H1 (cell line): ENCODE measurements at regions not wholly inside any gene's neighbourhood (a gene's known extent, or its start where the extent isn't known, plus 50 kb on each side); places are given as distances from the start of the nearest gene placed in this dataset.

Experiments used
- CTCF ChIA-PET: fragments of 300-600 bp; sonication (Branson Sonifier 250); formaldehyde crosslinking; loops from one replicate; lab custom pipeline; 2021; ENCODE audit not compliant: partially characterized antibody; lab: Charles Lee
- POLR2A ChIA-PET: fragments of 300-600 bp; sonication (Branson Sonifier 250); formaldehyde crosslinking; loops from one replicate; lab custom pipeline; 2021; ENCODE audit warnings: inconsistent platforms; ENCODE audit not compliant: partially characterized antibody; lab: Charles Lee
- DNase-seq, 2 experiments: peaks; one replicate each; pipeline versions ENCODE4 v3.0.0 to v3.0.0-alpha.2; 2010 to 2022; ENCODE audit warnings: low spot score in 2 of 2, low read depth in 1 of 2, mixed read lengths in 1 of 2
- FAIRE-seq: peaks from 2 replicates; lab custom pipeline; 2011; peaks lifted over from hg19 to GRCh38; lab: Jason Lieb, UNC
- H2AFZ ChIP-seq: 2 replicates; pipeline ENCODE4 v1.8.1; 2012; ENCODE audit warnings: low read length, inconsistent platforms
- H2AK5ac ChIP-seq: 2 replicates; pipeline ENCODE4 v1.6.1; 2013; ENCODE audit warnings: low read depth, low read length
- H2BK120ac ChIP-seq: replicated peaks from 2 replicates; pipeline ENCODE3; 2013; ENCODE audit warnings: low read depth, low read length, inconsistent platforms
- H2BK12ac ChIP-seq: 2 replicates; pipeline ENCODE4 v1.6.1; 2013; ENCODE audit warnings: low read depth, low read length
- H2BK15ac ChIP-seq: 2 replicates; pipeline ENCODE4 v1.6.1; 2013; ENCODE audit warnings: low read length
- H2BK20ac ChIP-seq: 2 replicates; pipeline ENCODE4 v1.6.1; 2013; ENCODE audit warnings: low read length
- H2BK5ac ChIP-seq: 2 replicates; pipeline ENCODE4 v1.6.1; 2013; ENCODE audit warnings: low read depth, low read length
- H3K14ac ChIP-seq: 2 replicates; pipeline ENCODE4 v1.6.1; 2013; ENCODE audit warnings: inconsistent platforms; ENCODE audit not compliant: insufficient read length
- H3K18ac ChIP-seq: 2 replicates; pipeline ENCODE4 v1.6.1; 2013; ENCODE audit warnings: low read length; ENCODE audit errors: extremely low read depth
- H3K23ac ChIP-seq: 2 replicates; pipeline ENCODE4 v1.6.1; 2013; ENCODE audit warnings: inconsistent platforms; ENCODE audit not compliant: insufficient read length
- H3K23me2 ChIP-seq: 2 replicates; pipeline ENCODE4 v1.6.1; 2013; ENCODE audit warnings: low read depth, low read length
- H3K27ac ChIP-seq: 2 replicates; pipeline ENCODE4 v1.6.1; 2011; ENCODE audit warnings: low read depth, low read length, inconsistent platforms
- H3K27me3 ChIP-seq, 4 experiments: replicated peaks in 1 of 4; 1 replicate in 1 of 4; 2 replicates in 3 of 4; pipeline versions ENCODE4 v1.6.1 to v1.8.1; 2011 to 2013; ENCODE audit warnings: low read length in 3 of 4, mild to moderate bottlenecking in 3 of 4, inconsistent platforms in 2 of 4, mixed read lengths in 2 of 4, moderate library complexity in 1 of 4; ENCODE audit not compliant: control insufficient read depth in 3 of 4, insufficient read depth in 3 of 4; ENCODE audit errors: extremely low read depth in 1 of 4
- H3K36me3 ChIP-seq, 4 experiments: 2 replicates each; pipeline versions ENCODE4 v1.6.1 to v1.8.1; 2011 to 2013; ENCODE audit warnings: mild to moderate bottlenecking in 4 of 4, low read length in 3 of 4, moderate library complexity in 2 of 4, control low read depth in 1 of 4, inconsistent platforms in 1 of 4; ENCODE audit not compliant: insufficient read depth in 4 of 4, control insufficient read depth in 2 of 4
- H3K4ac ChIP-seq: replicated peaks from 2 replicates; pipeline ENCODE3; 2013; ENCODE audit warnings: low read length, low read depth, mixed read lengths, inconsistent platforms; ENCODE audit not compliant: insufficient read length
- H3K4me1 ChIP-seq, 4 experiments: replicated peaks in 1 of 4; 1 replicate in 1 of 4; 2 replicates in 3 of 4; pipeline versions ENCODE4 v1.6.1 to v1.8.1; 2011 to 2013; ENCODE audit warnings: low read length in 3 of 4, inconsistent platforms in 2 of 4, mixed read lengths in 1 of 4; ENCODE audit not compliant: insufficient read depth in 4 of 4, control insufficient read depth in 3 of 4
- H3K4me2 ChIP-seq, 2 experiments: 2 replicates each; pipeline versions ENCODE4 v1.6.1 to v1.8.1; 2011 to 2013; ENCODE audit warnings: low read depth in 2 of 2, low read length in 2 of 2, control low read depth in 1 of 2, inconsistent platforms in 1 of 2, mild to moderate bottlenecking in 1 of 2; ENCODE audit not compliant: insufficient read depth in 1 of 2
- H3K4me3 ChIP-seq, 4 experiments: fragments of 200-600, 300-600 bp in 1 of 4; sonication (generic), shearing (Covaris generic), sonication (Bioruptor Twin) in 1 of 4; 2 replicates each; pipeline versions ENCODE4 v1.5.1 to v1.8.1; 2011 to 2016; ENCODE audit warnings: low read length in 4 of 4, low read depth in 3 of 4, control low read depth in 2 of 4, inconsistent platforms in 2 of 4, mild to moderate bottlenecking in 2 of 4, mixed read lengths in 1 of 4, moderate library complexity in 1 of 4; ENCODE audit not compliant: insufficient read depth in 2 of 4; ENCODE audit errors: extremely low read depth in 1 of 4
- H3K56ac ChIP-seq: replicated peaks from 2 replicates; pipeline ENCODE3; 2013; ENCODE audit warnings: low read depth, mild to moderate bottlenecking, mixed read lengths, low read length, inconsistent platforms; ENCODE audit not compliant: insufficient read length
- H3K79me1 ChIP-seq: 2 replicates; pipeline ENCODE4 v1.6.1; 2013; ENCODE audit warnings: low read depth, low read length, control low read depth
- H3K79me2 ChIP-seq, 2 experiments: 2 replicates each; pipeline versions ENCODE4 v1.6.1 to v1.8.1; 2012 to 2013; ENCODE audit warnings: low read length in 2 of 2, mild to moderate bottlenecking in 2 of 2, inconsistent platforms in 1 of 2; ENCODE audit not compliant: insufficient read depth in 2 of 2, control insufficient read depth in 1 of 2
- H3K9ac ChIP-seq, 4 experiments: replicated peaks in 1 of 4; 1 replicate in 1 of 4; 2 replicates in 3 of 4; pipeline versions ENCODE4 v1.6.1 to v1.8.1; 2011 to 2013; ENCODE audit warnings: low read depth in 3 of 4, low read length in 3 of 4, control low read depth in 2 of 4, mild to moderate bottlenecking in 2 of 4, moderate library complexity in 2 of 4, inconsistent platforms in 1 of 4; ENCODE audit errors: extremely low read depth in 1 of 4
- H3K9me3 ChIP-seq, 2 experiments: 2 replicates each; pipeline versions ENCODE4 v1.6.1 to v1.8.1; 2012 to 2013; ENCODE audit warnings: mild to moderate bottlenecking in 2 of 2, moderate library complexity in 2 of 2, control low read depth in 1 of 2, inconsistent platforms in 1 of 2, low read depth in 1 of 2, low read length in 1 of 2, mixed read lengths in 1 of 2; ENCODE audit not compliant: insufficient read depth in 2 of 2
- H4K20me1 ChIP-seq, 2 experiments: replicated peaks in 1 of 2; 2 replicates each; pipeline versions ENCODE3 to v1.8.1; 2011 to 2013; ENCODE audit warnings: inconsistent platforms in 2 of 2, low read length in 2 of 2, mild to moderate bottlenecking in 1 of 2; ENCODE audit not compliant: insufficient read depth in 2 of 2, control insufficient read depth in 1 of 2
- H4K5ac ChIP-seq: 2 replicates; pipeline ENCODE4 v1.6.1; 2013; ENCODE audit warnings: low read length, low read depth, mixed read lengths, inconsistent platforms; ENCODE audit not compliant: insufficient read length
- H4K8ac ChIP-seq: 2 replicates; pipeline ENCODE4 v1.8.0; 2013; ENCODE audit warnings: mild to moderate bottlenecking, moderate library complexity, low read length, inconsistent platforms; ENCODE audit not compliant: insufficient read depth; ENCODE audit errors: extremely low read depth
- H4K91ac ChIP-seq: replicated peaks from 2 replicates; pipeline ENCODE3; 2013; ENCODE audit warnings: low read length, mixed read lengths, inconsistent platforms; ENCODE audit not compliant: insufficient read length
- RFX5 ChIP-seq: IDR thresholded peaks from 2 replicates; pipeline ENCODE4 v1.6.1; 2011; ENCODE audit warnings: low read depth, low read length, improper control_type of control experiment, borderline replicate concordance
- SUZ12 ChIP-seq: fragments of 200-600 bp; sonication (generic); IDR thresholded peaks from 2 replicates; pipeline ENCODE4 v1.6.1; 2012; ENCODE audit warnings: mild to moderate bottlenecking, inconsistent platforms, low read length, moderate library complexity, mixed read lengths
- WGBS, 2 experiments: shearing (Covaris generic) in 1 of 2; methylation state at CpG; one replicate each; pipeline versions ENCODE4 v1.1.6 to v1.1.7; 2013 to 2015; ENCODE audit warnings: low lambda C conversion rate in 2 of 2, mixed read lengths in 2 of 2, inconsistent platforms in 1 of 2, low coverage in 1 of 2, missing lambda C conversion rate in 1 of 2; ENCODE audit not compliant: insufficient replicate concordance in 2 of 2, insufficient coverage in 1 of 2, insufficient read length in 1 of 2; ENCODE audit errors: extremely low coverage in 1 of 2, missing lambda C conversion rate in 1 of 2; 5-methylcytosine and 5-hydroxymethylcytosine counted together

- H2AK5ac ChIP-seq, result no peak overlapping the region
- ChIA-PET POLR2A (no interaction called here), CTCF (interaction anchor here (1.2 to 1.3 kb wide), 2 partner anchors 9 to 16 kb away, joined by 3 read pairs; no protein-coding TSS in a partner anchor)
- H3K56ac ChIP-seq, result no peak overlapping the region
- H2BK20ac ChIP-seq, result no peak overlapping the region
- no peaks in the 10 kb centered on the region for H3K36me3 ChIP-seq
- no peak overlapping the region for H4K8ac ChIP-seq
- FAIRE-seq (no peak), DNase-seq (no peak)
- H3K4me1 ChIP-seq, result no peaks in the 10 kb centered on the region
- no peak overlapping the region for H3K4me2 ChIP-seq
- no peak overlapping the region for H3K27ac ChIP-seq
- no peaks in the 10 kb centered on the region for H3K27me3 ChIP-seq
- WGBS, 2 experiments, result 91% methylated on average over 2 of the region's 2 CpGs; no CpG with 5 or more reads in 1 of the 2 experiments
- no peak for TF ChIP-seq SUZ12
- no peak for TF ChIP-seq RFX5
- H2BK120ac ChIP-seq, result no peak overlapping the region
- H2BK12ac ChIP-seq, result no peak overlapping the region
- H3K79me1 ChIP-seq, result no peaks in the 10 kb centered on the region
- no peaks in the 10 kb centered on the region for H3K79me2 ChIP-seq
- no peak overlapping the region for H4K5ac ChIP-seq
- H4K91ac ChIP-seq, result no peak overlapping the region
- no peaks in the 10 kb centered on the region for H4K20me1 ChIP-seq
- no peak overlapping the region for H3K9ac ChIP-seq
- H3K18ac ChIP-seq, result no peak overlapping the region
- no peaks in the 10 kb centered on the region for H3K9me3 ChIP-seq
- no peak overlapping the region for H2BK5ac ChIP-seq
- H3K4me3 ChIP-seq, result no peak overlapping the region
- no peaks in the 10 kb centered on the region for H3K23me2 ChIP-seq
- H3K14ac ChIP-seq, result no peak overlapping the region
- H3K23ac ChIP-seq, result no peak overlapping the region
- no peak overlapping the region for H3K4ac ChIP-seq
- no peak overlapping the region for H2AFZ ChIP-seq
- no peak overlapping the region for H2BK15ac ChIP-seq
Observed at GRCh38 chr4:107258359-107258758, 222.2 kb upstream of the DKK2 start.
